ENCODE measurements at regions not wholly inside any gene's neighbourhood (a gene's known extent, or its start where the extent isn't known, plus 50 kb on each side); places are given as distances from the start of the nearest gene placed in this dataset.

DNA sequence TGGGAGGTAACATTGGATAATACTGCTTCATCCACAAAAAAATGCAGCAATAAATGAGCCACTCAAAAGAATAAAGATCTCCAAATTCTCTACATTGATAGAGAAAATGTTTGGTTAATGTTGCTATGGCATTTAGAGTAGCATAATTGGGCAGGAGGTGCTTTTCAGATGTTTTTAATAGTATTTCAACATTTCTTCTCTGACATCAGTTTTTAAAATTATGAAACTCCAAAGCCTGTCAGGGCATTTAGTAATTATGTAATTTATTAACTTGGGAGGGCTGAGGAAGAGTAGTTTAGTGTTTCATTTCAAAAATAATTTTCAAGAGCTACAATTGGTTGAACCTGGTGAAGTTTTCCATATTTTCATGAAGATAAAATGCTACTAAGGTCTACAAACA is 211.3 kb upstream of the INTU start:
- ATAC-seq (ENCODE audit: insufficient read depth, low read depth) (no peak), DNase-seq (no peak)
- Histone ChIP-seq H3K9ac (ENCODE audit: low read depth, low read length) (no peak overlapping the region), H3K79me2 (ENCODE audit: insufficient read depth, low read length) (no peaks in the 10 kb centered on the region), H3K4me3 (ENCODE audit: low read depth in 1 of 2, low read length in 2 of 2) (no peak overlapping the region), H2AFZ (ENCODE audit: low read depth, low read length) (no peak overlapping the region), H3K27me3 (ENCODE audit: insufficient read depth, low read length, poor library complexity) (no peaks in the 10 kb centered on the region), H3K9me3 (ENCODE audit: insufficient read depth, low read length, severe bottlenecking) (no peaks in the 10 kb centered on the region), H3K36me3 (ENCODE audit: insufficient read depth, low read length) (no peaks in the 10 kb centered on the region), H3K4me1 (ENCODE audit: insufficient read depth, low read length) (no peaks in the 10 kb centered on the region), H3K4me2 (ENCODE audit: insufficient read depth, low read length) (no peak overlapping the region), H4K20me1 (ENCODE audit: insufficient read depth, low read length) (no peaks in the 10 kb centered on the region), H3K27ac (ENCODE audit: low read length) (no peak overlapping the region)
- no peak for TF ChIP-seq EZH2 (IDR thresholded peaks at IDR 0.05; ENCODE audit: borderline replicate concordance, low read depth, low read length, severe bottlenecking)
- TF ChIP-seq CTCF (IDR thresholded peaks at IDR 0.05; ENCODE audit: borderline replicate concordance, extremely low read depth, low read length, poor library complexity, severe bottlenecking) = no peak

GRCh38 chr4:127425202-127425845 is 207.4 kb upstream of the INTU start:
- H4K20me1 ChIP-seq (ENCODE audit: insufficient read depth, low read length) = no peaks in the 10 kb centered on the region
- DNase-seq (no peak), ATAC-seq (ENCODE audit: insufficient read depth, low read depth) (no peak)
- no peak overlapping the region for H2AFZ ChIP-seq (ENCODE audit: low read depth, low read length)
- H3K4me3 ChIP-seq (ENCODE audit: low read depth in 1 of 2, low read length in 2 of 2) = no peak overlapping the region
- H3K9ac ChIP-seq (ENCODE audit: low read depth, low read length) = no peak overlapping the region
- H3K9me3 ChIP-seq (ENCODE audit: insufficient read depth, low read length, severe bottlenecking) = no peaks in the 10 kb centered on the region
- H3K36me3 ChIP-seq (ENCODE audit: insufficient read depth, low read length) = no peaks in the 10 kb centered on the region
- H3K27me3 ChIP-seq (ENCODE audit: insufficient read depth, low read length, poor library complexity) = no peaks in the 10 kb centered on the region
- H3K27ac ChIP-seq (ENCODE audit: low read length) = no peak overlapping the region
- TF ChIP-seq CTCF (IDR thresholded peaks at IDR 0.05; ENCODE audit: borderline replicate concordance, extremely low read depth, low read length, poor library complexity, severe bottlenecking) (no peak), EZH2 (IDR thresholded peaks at IDR 0.05; ENCODE audit: borderline replicate concordance, low read depth, low read length, severe bottlenecking) (no peak)
- no peaks in the 10 kb centered on the region for H3K79me2 ChIP-seq (ENCODE audit: insufficient read depth, low read length)
- H3K4me2 ChIP-seq (ENCODE audit: insufficient read depth, low read length) = no peak overlapping the region
- no peaks in the 10 kb centered on the region for H3K4me1 ChIP-seq (ENCODE audit: insufficient read depth, low read length)

GRCh38 chr4:127425851-127426250 is 206.9 kb upstream of the INTU start:
- H3K9ac ChIP-seq (ENCODE audit: low read depth, low read length) = no peak overlapping the region
- no peaks in the 10 kb centered on the region for H3K36me3 ChIP-seq (ENCODE audit: insufficient read depth, low read length)
- H3K79me2 ChIP-seq (ENCODE audit: insufficient read depth, low read length) = no peaks in the 10 kb centered on the region
- no peaks in the 10 kb centered on the region for H4K20me1 ChIP-seq (ENCODE audit: insufficient read depth, low read length)
- no peak overlapping the region for H2AFZ ChIP-seq (ENCODE audit: low read depth, low read length)
- TF ChIP-seq EZH2 (IDR thresholded peaks at IDR 0.05; ENCODE audit: borderline replicate concordance, low read depth, low read length, severe bottlenecking) (no peak), CTCF (IDR thresholded peaks at IDR 0.05; ENCODE audit: borderline replicate concordance, extremely low read depth, low read length, poor library complexity, severe bottlenecking) (no peak)
- H3K27me3 ChIP-seq (ENCODE audit: insufficient read depth, low read length, poor library complexity) = no peaks in the 10 kb centered on the region
- DNase-seq (no peak), ATAC-seq (ENCODE audit: insufficient read depth, low read depth) (no peak)
- H3K4me2 ChIP-seq (ENCODE audit: insufficient read depth, low read length) = no peak overlapping the region
- no peak overlapping the region for H3K4me3 ChIP-seq (ENCODE audit: low read depth in 1 of 2, low read length in 2 of 2)
- H3K9me3 ChIP-seq (ENCODE audit: insufficient read depth, low read length, severe bottlenecking) = no peaks in the 10 kb centered on the region
- no peak overlapping the region for H3K27ac ChIP-seq (ENCODE audit: low read length)
- no peaks in the 10 kb centered on the region for H3K4me1 ChIP-seq (ENCODE audit: insufficient read depth, low read length)
